Loucy (cell line): ENCODE measurements at regions not wholly inside any gene's neighbourhood (a gene's known extent, or its start where the extent isn't known, plus 50 kb on each side); places are given as distances from the start of the nearest gene placed in this dataset.

ENCODE experiments used
- H2AFZ ChIP-seq: fragments of 200-600 bp; sonication (generic); 2 replicates; pipeline ENCODE4 v1.6.0; 2016; ENCODE audit warnings: antibody characterized with exemption, mild to moderate bottlenecking, low read length, moderate library complexity
- H3F3A ChIP-seq: fragments of 200-600 bp; 2 replicates; pipeline ENCODE4 v1.6.0; 2016; ENCODE audit warnings: antibody characterized with exemption, low read depth, mild to moderate bottlenecking
- H3K27me3 ChIP-seq: fragments of 200-600 bp; sonication (generic); 2 replicates; pipeline ENCODE4 v1.6.1; 2014; ENCODE audit warnings: low read length, mild to moderate bottlenecking; ENCODE audit not compliant: insufficient read depth, poor library complexity, severe bottlenecking
- H3K36me3 ChIP-seq: fragments of 200-600 bp; sonication (generic); 2 replicates; pipeline ENCODE4 v1.6.1; 2016; ENCODE audit warnings: low read length; ENCODE audit not compliant: insufficient read depth
- H3K4me1 ChIP-seq: fragments of 200-600 bp; sonication (generic); 2 replicates; pipeline ENCODE4 v1.5.1; 2014; ENCODE audit warnings: low read length, mild to moderate bottlenecking; ENCODE audit not compliant: insufficient read depth, poor library complexity, severe bottlenecking
- H3K4me2 ChIP-seq: fragments of 200-600 bp; sonication (generic); 2 replicates; pipeline ENCODE4 v1.6.0; 2014; ENCODE audit warnings: antibody characterized with exemption, low read length, low read depth, mild to moderate bottlenecking; ENCODE audit not compliant: poor library complexity, severe bottlenecking
- H3K4me3 ChIP-seq: fragments of 200-600 bp; sonication (generic); 2 replicates; pipeline ENCODE4 v1.5.1; 2014; ENCODE audit warnings: low read length, mild to moderate bottlenecking, mixed read lengths; ENCODE audit not compliant: poor library complexity, severe bottlenecking
- H3K79me2 ChIP-seq: fragments of 200-600 bp; sonication (generic); 2 replicates; pipeline ENCODE4 v1.6.1; 2014; ENCODE audit warnings: low read length; ENCODE audit not compliant: insufficient read depth
- H3K9ac ChIP-seq: fragments of 200-600 bp; sonication (generic); 2 replicates; pipeline ENCODE4 v1.6.0; 2014; ENCODE audit warnings: mild to moderate bottlenecking, low read depth, low read length, moderate library complexity; ENCODE audit not compliant: poor library complexity, severe bottlenecking
- H3K9me2 ChIP-seq: fragments of 200-600 bp; sonication (generic); replicated peaks from 2 replicates; pipeline ENCODE4 v1.6.1; 2016; ENCODE audit warnings: low read depth, low read length, mixed read lengths
- H3K9me3 ChIP-seq: fragments of 200-600 bp; sonication (generic); 2 replicates; pipeline ENCODE4 v1.6.1; 2014; ENCODE audit warnings: mild to moderate bottlenecking, antibody characterized with exemption, low read length, low read depth; ENCODE audit not compliant: insufficient read depth
- H4K20me1 ChIP-seq: fragments of 200-600 bp; sonication (generic); 2 replicates; pipeline ENCODE4 v1.6.0; 2014; ENCODE audit warnings: antibody characterized with exemption, low read length, mild to moderate bottlenecking; ENCODE audit not compliant: insufficient read depth, poor library complexity, severe bottlenecking
- EZH2phosphoT487 ChIP-seq: fragments of 200-600 bp; IDR thresholded peaks from 2 replicates; pipeline ENCODE4 v1.6.1; 2018; ENCODE audit warnings: antibody characterized with exemption, mild to moderate bottlenecking, moderate library complexity, borderline replicate concordance
- TF ChIP-seq, protein P1 (sequence below): fragments of 200-600 bp; sonication (generic); conservative IDR thresholded peaks from 2 replicates; pipeline ENCODE4 v1.5.1; 2014; ENCODE audit warnings: mild to moderate bottlenecking, antibody characterized with exemption, low read length

DNA sequence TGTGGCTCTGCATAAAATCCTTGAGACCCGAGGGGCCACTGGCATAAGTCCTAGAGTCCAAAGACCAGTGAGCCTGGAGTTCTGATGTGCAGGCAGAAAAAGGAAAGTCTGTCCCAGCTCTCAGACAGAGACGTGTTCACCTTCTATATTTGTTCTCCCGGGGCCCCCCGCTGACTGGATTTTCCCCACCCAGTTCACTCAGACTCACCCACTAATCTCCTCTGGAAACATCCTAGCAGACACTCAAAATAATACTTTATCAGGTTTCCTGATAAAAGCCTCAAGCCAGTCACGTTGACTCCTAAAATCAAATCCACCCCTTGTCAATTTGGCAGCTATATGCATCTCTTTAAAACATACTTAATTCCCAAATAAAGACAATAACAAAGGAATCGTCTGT, 1084.2 kb upstream of the NCAM2 start:
- H3F3A ChIP-seq: no peaks in the 10 kb centered on the region
- H3K4me3 ChIP-seq: no peak overlapping the region
- no peak for TF ChIP-seq EZH2phosphoT487
- TF ChIP-seq, protein P1, sequence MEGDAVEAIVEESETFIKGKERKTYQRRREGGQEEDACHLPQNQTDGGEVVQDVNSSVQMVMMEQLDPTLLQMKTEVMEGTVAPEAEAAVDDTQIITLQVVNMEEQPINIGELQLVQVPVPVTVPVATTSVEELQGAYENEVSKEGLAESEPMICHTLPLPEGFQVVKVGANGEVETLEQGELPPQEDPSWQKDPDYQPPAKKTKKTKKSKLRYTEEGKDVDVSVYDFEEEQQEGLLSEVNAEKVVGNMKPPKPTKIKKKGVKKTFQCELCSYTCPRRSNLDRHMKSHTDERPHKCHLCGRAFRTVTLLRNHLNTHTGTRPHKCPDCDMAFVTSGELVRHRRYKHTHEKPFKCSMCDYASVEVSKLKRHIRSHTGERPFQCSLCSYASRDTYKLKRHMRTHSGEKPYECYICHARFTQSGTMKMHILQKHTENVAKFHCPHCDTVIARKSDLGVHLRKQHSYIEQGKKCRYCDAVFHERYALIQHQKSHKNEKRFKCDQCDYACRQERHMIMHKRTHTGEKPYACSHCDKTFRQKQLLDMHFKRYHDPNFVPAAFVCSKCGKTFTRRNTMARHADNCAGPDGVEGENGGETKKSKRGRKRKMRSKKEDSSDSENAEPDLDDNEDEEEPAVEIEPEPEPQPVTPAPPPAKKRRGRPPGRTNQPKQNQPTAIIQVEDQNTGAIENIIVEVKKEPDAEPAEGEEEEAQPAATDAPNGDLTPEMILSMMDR: no peak
- H3K9ac ChIP-seq: no peak overlapping the region
- H3K4me2 ChIP-seq: no peak overlapping the region
- no peaks in the 10 kb centered on the region for H3K9me2 ChIP-seq
- H4K20me1 ChIP-seq: no peaks in the 10 kb centered on the region
- no peaks in the 10 kb centered on the region for H3K9me3 ChIP-seq
- peaks cover 5% of the 10 kb centered on the region for H3K4me1 ChIP-seq
- no peaks in the 10 kb centered on the region for H3K79me2 ChIP-seq
- no peaks in the 10 kb centered on the region for H3K36me3 ChIP-seq
- no peak overlapping the region for H2AFZ ChIP-seq
- H3K27me3 ChIP-seq: no peaks in the 10 kb centered on the region

DNA sequence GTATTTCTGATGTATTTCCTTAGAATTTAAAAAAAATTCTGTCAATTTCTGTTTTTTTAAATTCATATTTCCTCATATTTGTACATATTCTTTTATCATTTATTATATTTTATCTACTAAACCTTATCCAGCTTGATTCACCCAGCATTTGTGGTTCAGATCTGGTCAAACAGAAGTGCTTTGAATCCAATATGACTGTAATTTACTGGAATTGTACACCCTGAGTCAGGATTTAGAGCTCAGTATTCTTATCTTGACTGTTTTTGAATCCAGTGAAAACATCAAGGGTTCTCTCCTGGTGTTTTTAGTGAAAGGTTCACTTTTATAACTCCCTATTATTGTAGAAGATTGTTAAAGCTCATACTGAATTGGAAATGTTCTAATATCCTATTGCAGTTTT, 1077.0 kb upstream of the NCAM2 start:
- no peaks in the 10 kb centered on the region for H3K36me3 ChIP-seq
- TF ChIP-seq EZH2phosphoT487: no peak
- TF ChIP-seq, protein P1: no peak
- no peaks in the 10 kb centered on the region for H3K79me2 ChIP-seq
- H3F3A ChIP-seq: no peaks in the 10 kb centered on the region
- H3K4me3 ChIP-seq: no peak overlapping the region
- H3K4me1 ChIP-seq: no peaks in the 10 kb centered on the region
- H3K9ac ChIP-seq: no peak overlapping the region
- no peaks in the 10 kb centered on the region for H3K9me2 ChIP-seq
- no peaks in the 10 kb centered on the region for H3K27me3 ChIP-seq
- H2AFZ ChIP-seq: no peak overlapping the region
- H3K9me3 ChIP-seq: no peaks in the 10 kb centered on the region
- H4K20me1 ChIP-seq: no peaks in the 10 kb centered on the region
- no peak overlapping the region for H3K4me2 ChIP-seq

DNA sequence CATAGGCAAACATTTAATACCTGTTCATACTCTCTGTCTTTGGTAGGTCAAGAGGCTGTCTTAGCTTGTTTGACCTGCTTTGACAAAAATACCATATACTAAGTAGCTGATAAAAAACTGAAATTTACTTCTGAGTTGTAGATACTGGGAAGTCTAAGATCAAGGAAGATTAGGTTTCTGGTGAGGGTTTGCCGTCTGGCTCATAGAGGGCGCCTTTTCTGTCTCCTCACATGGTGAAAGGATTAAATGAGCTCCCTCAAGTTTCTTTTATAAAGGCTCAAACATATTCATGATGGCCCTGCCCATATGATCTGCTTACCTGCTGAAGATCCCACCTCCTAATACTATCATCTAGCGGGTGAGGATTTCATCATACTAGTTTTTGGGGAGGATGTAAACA, 1076.1 kb upstream of the NCAM2 start:
- Histone ChIP-seq H4K20me1 (no peaks in the 10 kb centered on the region), H3K4me2 (no peak overlapping the region), H3K79me2 (no peaks in the 10 kb centered on the region), H3K4me1 (no peaks in the 10 kb centered on the region), H3K9me3 (no peaks in the 10 kb centered on the region), H3F3A (no peaks in the 10 kb centered on the region), H3K9ac (no peak overlapping the region), H3K27me3 (no peaks in the 10 kb centered on the region), H2AFZ (no peak overlapping the region), H3K9me2 (no peaks in the 10 kb centered on the region), H3K4me3 (no peak overlapping the region), H3K36me3 (no peaks in the 10 kb centered on the region)
- TF ChIP-seq, protein P1: no peak
